ENCODE measurements at regions not wholly inside any gene's neighbourhood (a gene's known extent, or its start where the extent isn't known, plus 50 kb on each side); places are given as distances from the start of the nearest gene placed in this dataset.

DNA sequence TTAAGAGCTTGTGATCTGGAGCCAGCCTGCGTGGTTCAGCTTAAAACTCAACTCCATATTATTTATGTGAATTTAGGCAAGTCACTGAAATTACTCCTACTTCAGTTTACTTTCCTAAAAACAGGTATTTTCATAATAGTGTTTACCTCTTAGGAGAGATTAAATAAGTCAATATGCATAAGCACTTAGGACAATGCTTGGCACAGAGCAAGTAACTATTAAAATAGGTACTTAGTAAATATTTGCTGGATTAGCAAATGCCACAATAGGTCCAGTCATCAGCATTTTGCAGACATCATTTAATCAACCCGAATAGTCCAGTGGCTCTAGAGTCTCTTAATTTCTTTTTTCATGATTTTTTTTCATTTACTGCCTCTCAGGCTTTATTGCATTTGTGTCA, 78.6 kb upstream of the PTPRK start:
- TF ChIP-seq, protein P1, sequence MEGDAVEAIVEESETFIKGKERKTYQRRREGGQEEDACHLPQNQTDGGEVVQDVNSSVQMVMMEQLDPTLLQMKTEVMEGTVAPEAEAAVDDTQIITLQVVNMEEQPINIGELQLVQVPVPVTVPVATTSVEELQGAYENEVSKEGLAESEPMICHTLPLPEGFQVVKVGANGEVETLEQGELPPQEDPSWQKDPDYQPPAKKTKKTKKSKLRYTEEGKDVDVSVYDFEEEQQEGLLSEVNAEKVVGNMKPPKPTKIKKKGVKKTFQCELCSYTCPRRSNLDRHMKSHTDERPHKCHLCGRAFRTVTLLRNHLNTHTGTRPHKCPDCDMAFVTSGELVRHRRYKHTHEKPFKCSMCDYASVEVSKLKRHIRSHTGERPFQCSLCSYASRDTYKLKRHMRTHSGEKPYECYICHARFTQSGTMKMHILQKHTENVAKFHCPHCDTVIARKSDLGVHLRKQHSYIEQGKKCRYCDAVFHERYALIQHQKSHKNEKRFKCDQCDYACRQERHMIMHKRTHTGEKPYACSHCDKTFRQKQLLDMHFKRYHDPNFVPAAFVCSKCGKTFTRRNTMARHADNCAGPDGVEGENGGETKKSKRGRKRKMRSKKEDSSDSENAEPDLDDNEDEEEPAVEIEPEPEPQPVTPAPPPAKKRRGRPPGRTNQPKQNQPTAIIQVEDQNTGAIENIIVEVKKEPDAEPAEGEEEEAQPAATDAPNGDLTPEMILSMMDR (conservative IDR thresholded peaks at IDR 0.05; ENCODE audit: low read depth, low read length), result no peak
- TF ChIP-seq RFX5 (IDR thresholded peaks at IDR 0.05; ENCODE audit: low read depth, low read length) (no peak), FOS (IDR thresholded peaks at IDR 0.05; ENCODE audit: low read depth, low read length) (no peak), POLR2A (IDR thresholded peaks at IDR 0.05; ENCODE audit: low read depth, low read length) (no peak), CHD1 (IDR thresholded peaks at IDR 0.05; ENCODE audit: low read depth, low read length) (no peak), MAZ (IDR thresholded peaks at IDR 0.05; ENCODE audit: borderline replicate concordance, low read depth, low read length) (no peak)
- TF ChIP-seq, protein P2, sequence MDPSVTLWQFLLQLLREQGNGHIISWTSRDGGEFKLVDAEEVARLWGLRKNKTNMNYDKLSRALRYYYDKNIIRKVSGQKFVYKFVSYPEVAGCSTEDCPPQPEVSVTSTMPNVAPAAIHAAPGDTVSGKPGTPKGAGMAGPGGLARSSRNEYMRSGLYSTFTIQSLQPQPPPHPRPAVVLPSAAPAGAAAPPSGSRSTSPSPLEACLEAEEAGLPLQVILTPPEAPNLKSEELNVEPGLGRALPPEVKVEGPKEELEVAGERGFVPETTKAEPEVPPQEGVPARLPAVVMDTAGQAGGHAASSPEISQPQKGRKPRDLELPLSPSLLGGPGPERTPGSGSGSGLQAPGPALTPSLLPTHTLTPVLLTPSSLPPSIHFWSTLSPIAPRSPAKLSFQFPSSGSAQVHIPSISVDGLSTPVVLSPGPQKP (IDR thresholded peaks at IDR 0.05; ENCODE audit: borderline replicate concordance, low read depth, low read length), result no peak
